GM23248 (cell line): ENCODE measurements at regions not wholly inside any gene's neighbourhood (a gene's known extent, or its start where the extent isn't known, plus 50 kb on each side); places are given as distances from the start of the nearest gene placed in this dataset.

ENCODE experiments used
- DNase-seq: peaks from one replicate; pipeline ENCODE4 v3.0.0-alpha.2; 2015
- H2AFZ ChIP-seq: fragments of 200-600 bp; sonication (generic); 2 replicates; pipeline ENCODE4 v1.6.1; 2016; ENCODE audit warnings: antibody characterized with exemption
- H3F3A ChIP-seq: fragments of 200-600 bp; sonication (generic); 2 replicates; pipeline ENCODE4 v1.6.1; 2016; ENCODE audit warnings: mild to moderate bottlenecking, antibody characterized with exemption, mixed run types; ENCODE audit not compliant: insufficient read depth
- H3K27ac ChIP-seq: fragments of 200-600 bp; sonication (generic); 2 replicates; pipeline ENCODE4 v1.5.1; 2016; ENCODE audit warnings: mild to moderate bottlenecking
- H3K27me3 ChIP-seq: fragments of 200-600 bp; sonication (generic); replicated peaks from 2 replicates; pipeline ENCODE4 v1.6.1; 2016; ENCODE audit warnings: mild to moderate bottlenecking; ENCODE audit not compliant: insufficient read depth
- H3K36me3 ChIP-seq: fragments of 200-600 bp; sonication (generic); 2 replicates; pipeline ENCODE4 v1.6.1; 2016; ENCODE audit warnings: low read depth, mild to moderate bottlenecking
- H3K4me1 ChIP-seq: fragments of 200-600 bp; sonication (generic); 2 replicates; pipeline ENCODE4 v1.6.1; 2016; ENCODE audit warnings: mild to moderate bottlenecking; ENCODE audit not compliant: insufficient read depth
- H3K4me2 ChIP-seq: fragments of 200-600 bp; sonication (generic); one replicate; pipeline ENCODE4 v1.6.1; 2016; ENCODE audit warnings: mild to moderate bottlenecking; ENCODE audit not compliant: unreplicated experiment
- H3K4me3 ChIP-seq: fragments of 200-600 bp; sonication (generic); 2 replicates; pipeline ENCODE4 v1.5.1; 2016; ENCODE audit warnings: mild to moderate bottlenecking
- H3K79me2 ChIP-seq: fragments of 200-600 bp; sonication (generic); 2 replicates; pipeline ENCODE4 v1.6.1; 2016; ENCODE audit warnings: mild to moderate bottlenecking; ENCODE audit not compliant: insufficient read depth
- H3K9ac ChIP-seq: fragments of 200-600 bp; sonication (generic); 2 replicates; pipeline ENCODE4 v1.6.1; 2016; ENCODE audit warnings: mild to moderate bottlenecking
- H3K9me2 ChIP-seq: fragments of 200-600 bp; sonication (generic); 2 replicates; pipeline ENCODE4 v1.6.1; 2016; ENCODE audit warnings: mixed run types, mild to moderate bottlenecking, moderate library complexity; ENCODE audit not compliant: insufficient read depth
- H3K9me3 ChIP-seq: fragments of 200-600 bp; sonication (generic); one replicate; pipeline ENCODE4 v1.6.1; 2017; ENCODE audit warnings: low read depth
- H4K20me1 ChIP-seq: fragments of 200-600 bp; sonication (generic); 2 replicates; pipeline ENCODE4 v1.6.0; 2016; ENCODE audit not compliant: insufficient read depth
- EZH2 ChIP-seq: fragments of 200-600 bp; sonication (generic); IDR thresholded peaks from 2 replicates; pipeline ENCODE4 v1.6.1; 2018; ENCODE audit warnings: antibody characterized with exemption, mild to moderate bottlenecking; ENCODE audit not compliant: insufficient read depth, poor library complexity, severe bottlenecking
- EZH2phosphoT487 ChIP-seq: fragments of 200-600 bp; sonication (generic); IDR thresholded peaks from 2 replicates; pipeline ENCODE4 v1.6.1; 2018; ENCODE audit warnings: antibody characterized with exemption, moderate library complexity, mild to moderate bottlenecking, low read depth; ENCODE audit not compliant: insufficient read depth
- WGBS, 2 experiments: methylation state at CpG; one replicate each; pipeline ENCODE4 v1.1.6; 2015 to 2017; ENCODE audit warnings: low lambda C conversion rate in 2 of 2, low coverage in 1 of 2; ENCODE audit errors: missing lambda C conversion rate in 2 of 2; 5-methylcytosine and 5-hydroxymethylcytosine counted together
- in situ Hi-C: fragments of 300-500 bp; cut with MboI; formaldehyde crosslinking; loops from 2 replicates; pipeline ENCODE4 v1.15.0; 2020

DNA sequence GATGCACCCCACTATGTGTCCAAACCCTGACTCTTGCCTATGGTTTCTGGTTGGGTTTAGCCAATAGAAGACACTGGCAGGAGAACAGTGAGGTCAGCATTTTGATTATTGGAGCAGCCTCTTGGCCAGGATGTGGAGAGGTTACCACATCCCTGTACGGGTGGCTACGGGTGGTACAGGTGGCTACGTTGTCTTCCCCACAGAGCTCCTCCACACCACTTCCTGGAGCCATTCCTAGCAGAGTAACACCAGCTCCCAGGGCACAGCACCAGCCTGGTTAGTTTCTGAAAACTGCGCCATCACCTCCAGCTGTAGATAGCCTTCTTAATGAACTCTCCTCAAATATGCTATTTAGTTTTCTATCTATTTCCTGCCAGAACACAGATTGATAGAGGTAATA is 445.2 kb downstream of the INHBA start:
- Histone ChIP-seq H3K79me2 (no peaks in the 10 kb centered on the region), H3K27me3 (no peaks in the 10 kb centered on the region), H3K27ac (no peak overlapping the region), H3K36me3 (no peaks in the 10 kb centered on the region), H3K4me2 (no peak overlapping the region), H3K9me2 (no peaks in the 10 kb centered on the region), H2AFZ (no peak overlapping the region), H3K9ac (no peak overlapping the region), H3K4me3 (no peak overlapping the region), H3F3A (peaks cover 15% of the 10 kb centered on the region; the same call in 1 of the 2 replicates), H3K9me3 (no peaks in the 10 kb centered on the region), H4K20me1 (no peaks in the 10 kb centered on the region), H3K4me1 (peaks cover 16% of the 10 kb centered on the region)
- TF ChIP-seq EZH2phosphoT487 (no peak), EZH2 (no peak)
- WGBS, 2 experiments: 98% methylated on average over 4 of the region's 4 CpGs
- in situ Hi-C loops: no loop called here
- DNase-seq: no peak

DNA sequence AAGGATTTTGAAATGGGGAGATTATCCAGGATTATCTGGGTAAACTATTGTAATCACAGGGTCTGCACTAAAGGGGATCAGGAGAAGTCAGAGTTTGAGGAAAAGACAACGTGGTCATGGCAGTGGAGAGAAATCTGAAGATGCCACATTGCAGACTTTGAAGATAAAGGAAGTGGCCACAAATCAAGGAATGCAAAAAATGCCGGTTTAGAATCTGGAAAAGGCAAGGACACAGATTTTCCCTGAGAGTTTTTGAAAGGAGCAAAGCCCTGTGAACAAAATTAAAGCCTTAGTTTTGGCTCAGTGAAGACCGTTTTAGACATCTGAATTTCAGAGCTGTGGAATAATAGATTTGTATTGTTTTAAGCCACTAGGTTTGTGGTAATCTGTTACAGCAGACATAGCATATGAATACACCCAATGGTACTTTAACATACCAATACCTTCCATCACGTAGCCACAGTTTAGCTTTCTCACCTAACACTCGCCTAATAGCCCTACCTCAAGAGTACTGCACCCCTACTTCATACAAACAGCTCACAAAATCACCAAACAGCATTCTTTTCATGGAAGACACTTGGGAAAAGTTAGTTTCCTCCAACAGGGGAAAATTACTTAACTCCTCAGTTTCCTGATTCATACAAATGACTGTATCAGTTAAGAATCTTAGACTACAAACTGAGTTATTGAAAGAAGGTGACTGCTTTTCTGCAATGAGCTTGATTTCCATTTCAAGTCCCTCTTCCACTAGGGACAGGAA is 446.5 kb downstream of the INHBA start:
- Histone ChIP-seq H3K4me2 (peak overlapping the region; percentile 33), H3K27ac (no peak overlapping the region), H3F3A (peaks cover 15% of the 10 kb centered on the region; the same call in 1 of the 2 replicates), H3K79me2 (no peaks in the 10 kb centered on the region), H3K4me1 (peaks cover 16% of the 10 kb centered on the region), H3K9ac (no peak overlapping the region), H3K27me3 (no peaks in the 10 kb centered on the region), H2AFZ (peak overlapping the region; percentile 59), H3K4me3 (no peak overlapping the region), H4K20me1 (no peaks in the 10 kb centered on the region), H3K36me3 (no peaks in the 10 kb centered on the region), H3K9me3 (no peaks in the 10 kb centered on the region), H3K9me2 (no peaks in the 10 kb centered on the region)
- no peak for TF ChIP-seq EZH2phosphoT487
- no peak for TF ChIP-seq EZH2
- in situ Hi-C loops: no loop called here
- WGBS, 2 experiments: 59 to 68% methylated on average over 5 of the region's 5 CpGs
- DNase-seq: peak; percentile 66

DNA sequence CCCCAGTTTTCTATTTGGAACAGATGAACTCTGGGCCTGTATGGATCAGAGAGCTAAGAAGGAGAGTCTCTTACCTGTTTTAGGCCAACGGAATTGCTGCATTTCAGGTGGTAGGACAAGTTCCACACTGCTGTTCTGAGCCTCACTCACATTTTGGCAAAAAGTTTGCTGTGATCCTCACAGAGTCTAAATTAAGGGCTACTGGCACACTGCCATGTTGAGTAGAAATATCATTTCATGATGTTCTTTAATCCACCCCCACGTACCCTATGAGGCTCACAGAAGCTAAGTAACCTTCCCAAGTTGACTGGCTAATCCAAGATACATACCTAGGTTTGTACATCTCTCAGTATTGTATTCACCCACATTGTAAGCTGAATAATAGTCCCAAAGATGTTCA is 447.2 kb downstream of the INHBA start:
- H3K4me1 ChIP-seq: peaks cover 16% of the 10 kb centered on the region
- no peaks in the 10 kb centered on the region for H4K20me1 ChIP-seq
- no peak overlapping the region for H3K27ac ChIP-seq
- peak; percentile 20 for DNase-seq
- H3K4me3 ChIP-seq: no peak overlapping the region
- no peaks in the 10 kb centered on the region for H3K9me2 ChIP-seq
- H3K36me3 ChIP-seq: no peaks in the 10 kb centered on the region
- TF ChIP-seq EZH2phosphoT487 (no peak), EZH2 (no peak)
- peak overlapping the region; percentile 59 for H2AFZ ChIP-seq
- peaks cover 15% of the 10 kb centered on the region; the same call in 1 of the 2 replicates for H3F3A ChIP-seq
- in situ Hi-C loops: no loop called here
- no peak overlapping the region for H3K9ac ChIP-seq
- peak overlapping the region; percentile 33 for H3K4me2 ChIP-seq
- 57 to 75% methylated on average over 2 of the region's 2 CpGs for WGBS, 2 experiments
- H3K27me3 ChIP-seq: no peaks in the 10 kb centered on the region
- H3K79me2 ChIP-seq: no peaks in the 10 kb centered on the region
- no peaks in the 10 kb centered on the region for H3K9me3 ChIP-seq

DNA sequence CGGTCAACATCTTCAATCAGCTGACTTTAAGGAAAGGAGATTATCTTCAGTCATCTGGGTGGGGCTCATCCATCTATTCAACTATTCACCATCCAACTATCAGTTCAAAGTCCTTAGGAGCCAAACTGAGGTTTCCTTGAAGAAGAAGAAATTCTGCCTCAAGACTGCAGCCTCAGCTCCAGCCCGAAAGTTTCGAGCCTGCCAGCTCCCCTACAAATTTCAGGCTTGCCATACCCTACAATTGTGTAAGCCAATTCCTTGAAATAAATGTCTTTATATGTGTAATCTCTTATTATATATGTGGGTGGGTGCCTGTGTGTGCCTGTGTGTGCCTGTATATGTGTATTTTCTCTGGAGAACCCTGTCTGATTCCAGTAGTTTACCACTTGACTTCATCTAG is 447.8 kb downstream of the INHBA start:
- H3K9me3 ChIP-seq: no peaks in the 10 kb centered on the region
- 97 to 99% methylated on average over 3 of the region's 3 CpGs for WGBS, 2 experiments
- H4K20me1 ChIP-seq: no peaks in the 10 kb centered on the region
- no peaks in the 10 kb centered on the region for H3K36me3 ChIP-seq
- peaks cover 15% of the 10 kb centered on the region; the same call in 1 of the 2 replicates for H3F3A ChIP-seq
- H3K4me1 ChIP-seq: peaks cover 16% of the 10 kb centered on the region
- no peaks in the 10 kb centered on the region for H3K79me2 ChIP-seq
- DNase-seq: no peak
- no peak overlapping the region for H3K4me2 ChIP-seq
- in situ Hi-C loops: no loop called here
- no peak overlapping the region for H3K27ac ChIP-seq
- no peak overlapping the region for H3K4me3 ChIP-seq
- no peaks in the 10 kb centered on the region for H3K9me2 ChIP-seq
- no peaks in the 10 kb centered on the region for H3K27me3 ChIP-seq
- TF ChIP-seq EZH2phosphoT487 (no peak), EZH2 (no peak)
- no peak overlapping the region for H3K9ac ChIP-seq
- no peak overlapping the region for H2AFZ ChIP-seq
